Ishikawa (cell line): ENCODE measurements at regions not wholly inside any gene's neighbourhood (a gene's known extent, or its start where the extent isn't known, plus 50 kb on each side); places are given as distances from the start of the nearest gene placed in this dataset.

Experiments
- CEBPB ChIP-seq: IDR thresholded peaks from 2 replicates; pipeline ENCODE4 v1.6.1; 2012
- CREB1 ChIP-seq: IDR thresholded peaks from 2 replicates; pipeline ENCODE4 v1.6.1; 2012; ENCODE audit warnings: low read depth
- EP300 ChIP-seq: IDR thresholded peaks from 2 replicates; pipeline ENCODE4 v1.6.1; 2012; ENCODE audit warnings: borderline replicate concordance
- MAX ChIP-seq: IDR thresholded peaks from 2 replicates; pipeline ENCODE4 v1.6.1; 2012
- RAD21 ChIP-seq: IDR thresholded peaks from 2 replicates; pipeline ENCODE4 v1.6.1; 2012; ENCODE audit warnings: low read depth
- TAF1 ChIP-seq: IDR thresholded peaks from 2 replicates; pipeline ENCODE4 v1.6.1; 2012; ENCODE audit warnings: low read depth, mild to moderate bottlenecking
- TEAD4 ChIP-seq: IDR thresholded peaks from 2 replicates; pipeline ENCODE4 v1.6.1; 2012
- USF1 ChIP-seq: IDR thresholded peaks from 2 replicates; pipeline ENCODE4 v1.6.1; 2012
- YY1 ChIP-seq: IDR thresholded peaks from 2 replicates; pipeline ENCODE4 v1.6.1; 2012; ENCODE audit warnings: low read depth

- TF ChIP-seq USF1, result no peak
- TF ChIP-seq EP300, result no peak
- peak; percentile 28; the same call in 1 of the 2 replicates for TF ChIP-seq MAX
- TF ChIP-seq TAF1, result no peak
- no peak for TF ChIP-seq CREB1
- no peak for TF ChIP-seq CEBPB
- TF ChIP-seq RAD21, result no peak
- no peak for TF ChIP-seq TEAD4
- TF ChIP-seq YY1, result no peak
These were observed 76.6 kb upstream of the NRIP1 start for GRCh38 chr21:15141261-15141970.
